ENCODE measurements at regions not wholly inside any gene's neighbourhood (a gene's known extent, or its start where the extent isn't known, plus 50 kb on each side); places are given as distances from the start of the nearest gene placed in this dataset.

DNA sequence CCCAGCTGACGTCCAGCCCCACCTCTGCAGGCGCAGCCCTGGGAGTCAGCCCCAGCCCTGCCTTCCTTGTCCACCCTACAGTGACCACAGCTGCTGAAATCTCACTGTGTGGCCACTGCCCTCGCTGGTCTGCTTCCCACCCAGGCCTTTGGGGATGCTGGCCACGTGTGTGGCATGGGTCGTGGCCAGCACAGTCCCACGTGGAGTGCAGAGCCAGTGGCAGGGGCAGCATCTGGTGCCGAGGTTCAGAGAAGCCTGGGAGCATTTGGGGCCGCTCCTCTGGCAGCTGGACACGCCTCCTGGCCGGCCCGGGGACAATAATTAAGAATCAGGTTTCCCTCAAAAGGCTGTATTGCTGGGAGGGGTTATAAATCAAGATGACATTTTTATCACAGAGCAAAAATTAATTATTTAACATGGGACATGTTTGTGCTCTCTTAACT, 92.1 kb downstream of the HMX1 start:
- Mint-ChIP-seq H3K27me3 (peaks cover 0 to 4% of the 10 kb centered on the region in 2 donors), H3K9me3 (no peaks in the 10 kb centered on the region), H3K4me3 (no peak overlapping the region), H3K27ac (no peak overlapping the region), H3K36me3 (no peaks in the 10 kb centered on the region), H3K4me1 (no peaks in the 10 kb centered on the region)
- no peak for DNase-seq
- no peak for ATAC-seq (replicated peaks)

DNA sequence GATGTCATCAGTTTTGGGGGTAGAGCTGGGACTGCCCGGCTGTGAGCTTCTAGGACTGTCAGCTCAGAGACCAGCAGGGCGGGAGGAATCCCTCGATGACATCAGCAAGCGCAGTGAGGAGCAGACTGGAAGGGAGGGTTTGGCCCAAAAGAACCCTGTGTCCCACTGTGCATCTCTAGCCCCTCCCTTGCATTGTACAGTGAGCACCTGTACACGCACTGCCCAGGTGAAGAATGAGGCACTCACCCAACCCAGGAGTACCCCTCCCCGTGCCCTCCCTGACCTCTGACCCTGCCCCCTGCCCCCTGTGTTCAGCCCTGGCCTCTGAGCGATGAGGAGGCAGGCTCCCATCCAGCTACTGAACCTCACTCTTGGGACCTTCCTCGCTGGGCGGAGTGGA, 92.9 kb downstream of the HMX1 start:
- DNase-seq (no peak), ATAC-seq (replicated peaks) (no peak)
- Mint-ChIP-seq H3K27ac (no peak overlapping the region), H3K4me1 (no peaks in the 10 kb centered on the region), H3K4me3 (no peak overlapping the region), H3K27me3 (peaks cover 0 to 4% of the 10 kb centered on the region in 2 donors), H3K36me3 (no peaks in the 10 kb centered on the region), H3K9me3 (no peaks in the 10 kb centered on the region)

GRCh38 chr4:8778291-8778690, 93.3 kb downstream of the HMX1 start:
- no peaks in the 10 kb centered on the region for H3K36me3 Mint-ChIP-seq
- DNase-seq (no peak), ATAC-seq (replicated peaks) (no peak)
- peaks cover 0 to 4% of the 10 kb centered on the region in 2 donors for H3K27me3 Mint-ChIP-seq
- H3K4me1 Mint-ChIP-seq, result no peaks in the 10 kb centered on the region
- no peaks in the 10 kb centered on the region for H3K9me3 Mint-ChIP-seq
- H3K4me3 Mint-ChIP-seq, result no peak overlapping the region
- H3K27ac Mint-ChIP-seq, result no peak overlapping the region

GRCh38 chr4:8777320-8778196, 94.1 kb downstream of the HMX1 start:
- Mint-ChIP-seq H3K27ac (no peak overlapping the region), H3K27me3 (peaks cover 0 to 4% of the 10 kb centered on the region in 2 donors), H3K4me3 (no peak overlapping the region), H3K4me1 (no peaks in the 10 kb centered on the region), H3K9me3 (no peaks in the 10 kb centered on the region), H3K36me3 (no peaks in the 10 kb centered on the region)
- DNase-seq (no peak), ATAC-seq (replicated peaks) (no peak)

- no peaks in the 10 kb centered on the region for H3K27me3 Mint-ChIP-seq
- no peak overlapping the region for H3K27ac Mint-ChIP-seq
- H3K4me3 Mint-ChIP-seq, result no peak overlapping the region
- no peaks in the 10 kb centered on the region for H3K36me3 Mint-ChIP-seq
- H3K9me3 Mint-ChIP-seq, result no peaks in the 10 kb centered on the region
- H3K4me1 Mint-ChIP-seq, result no peaks in the 10 kb centered on the region
- ATAC-seq (replicated peaks) (no peak), DNase-seq (no peak)
These were observed 95.3 kb downstream of the HMX1 start for GRCh38 chr4:8776366-8776765.

GRCh38 chr4:8775751-8776355, 95.8 kb downstream of the HMX1 start:
- no peaks in the 10 kb centered on the region for H3K27me3 Mint-ChIP-seq
- no peak for ATAC-seq (replicated peaks)
- no peak for DNase-seq
- no peaks in the 10 kb centered on the region for H3K4me1 Mint-ChIP-seq
- no peak overlapping the region for H3K4me3 Mint-ChIP-seq
- H3K27ac Mint-ChIP-seq, result no peak overlapping the region
- H3K9me3 Mint-ChIP-seq, result no peaks in the 10 kb centered on the region
- H3K36me3 Mint-ChIP-seq, result no peaks in the 10 kb centered on the region

DNA sequence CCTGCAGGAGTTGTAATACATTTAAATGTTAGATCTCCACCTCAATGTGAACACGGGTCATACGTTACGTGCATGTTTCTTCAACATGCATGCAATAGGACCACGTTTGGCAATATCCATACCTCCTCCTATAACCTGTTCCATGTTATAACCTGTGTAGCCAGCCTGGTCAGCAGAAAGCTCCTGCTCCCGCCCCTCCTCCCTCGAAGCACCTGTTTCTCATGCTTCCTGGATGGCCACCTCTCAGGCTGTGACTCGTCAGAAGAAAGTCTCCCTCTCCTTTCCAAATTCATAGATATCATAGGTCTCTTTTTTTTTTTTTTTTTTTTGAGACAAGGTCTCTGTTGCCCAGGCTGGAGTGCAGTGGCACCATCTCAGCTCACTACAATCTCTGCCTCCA, 96.5 kb downstream of the HMX1 start:
- no peaks in the 10 kb centered on the region for H3K9me3 Mint-ChIP-seq
- no peaks in the 10 kb centered on the region for H3K27me3 Mint-ChIP-seq
- no peak for DNase-seq
- H3K4me1 Mint-ChIP-seq, result no peaks in the 10 kb centered on the region
- H3K27ac Mint-ChIP-seq, result no peak overlapping the region
- no peak overlapping the region for H3K4me3 Mint-ChIP-seq
- no peak for ATAC-seq (replicated peaks)
- no peaks in the 10 kb centered on the region for H3K36me3 Mint-ChIP-seq

GRCh38 chr4:8774071-8774470, 97.6 kb downstream of the HMX1 start:
- DNase-seq (no peak), ATAC-seq (replicated peaks) (no peak)
- Mint-ChIP-seq H3K4me3 (no peak overlapping the region), H3K36me3 (no peaks in the 10 kb centered on the region), H3K4me1 (no peaks in the 10 kb centered on the region), H3K27me3 (no peaks in the 10 kb centered on the region), H3K9me3 (peaks cover under 1% of the 10 kb centered on the region in 2 donors), H3K27ac (no peak overlapping the region)

DNA sequence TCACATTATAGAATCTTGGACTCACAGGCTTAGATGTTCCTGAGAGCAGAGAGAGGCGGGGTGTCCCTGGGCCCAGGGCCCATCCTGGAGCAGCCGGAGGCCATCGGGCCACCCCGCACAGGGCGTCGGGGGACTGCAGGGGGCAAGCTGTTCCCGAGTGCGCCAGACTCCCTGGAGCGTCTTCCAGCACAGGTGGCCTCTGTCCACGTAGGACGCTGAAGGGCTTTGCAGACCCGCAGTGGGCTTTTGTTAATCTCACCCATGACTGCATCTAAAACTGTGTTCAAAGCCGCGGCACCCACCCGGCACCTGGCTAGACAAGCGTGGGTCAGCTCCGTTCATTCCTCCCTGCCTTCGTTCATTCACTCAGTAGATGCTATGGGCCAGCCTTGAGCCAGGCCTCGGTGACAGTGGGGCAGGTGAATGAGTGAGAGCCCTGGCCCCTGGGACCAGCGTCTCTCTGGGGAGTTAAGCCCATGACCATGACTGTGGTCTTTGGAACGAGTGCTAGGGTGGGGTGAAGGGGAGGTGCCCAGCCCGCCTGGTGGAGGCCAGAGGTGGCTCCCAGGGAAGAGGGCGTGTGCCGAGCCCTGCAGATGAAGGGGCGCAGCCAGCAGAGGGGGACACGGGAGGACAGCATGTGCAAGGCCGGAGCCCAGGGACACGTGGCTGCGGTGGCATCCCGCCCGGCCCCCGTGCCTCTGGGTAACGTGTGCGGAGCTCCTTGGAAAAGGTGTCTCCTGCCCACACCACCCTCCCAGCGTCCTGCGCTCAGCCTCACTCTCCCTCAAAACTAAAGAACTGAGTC, 98.3 kb downstream of the HMX1 start:
- Mint-ChIP-seq H3K36me3 (no peaks in the 10 kb centered on the region), H3K4me1 (no peaks in the 10 kb centered on the region)
- ATAC-seq (replicated peaks), result no peak

GRCh38 chr4:8772499-8773123, 99.0 kb downstream of the HMX1 start:
- Mint-ChIP-seq H3K27me3 (no peaks in the 10 kb centered on the region), H3K36me3 (no peaks in the 10 kb centered on the region), H3K4me3 (no peak overlapping the region), H3K9me3 (peaks cover 2 to 4% of the 10 kb centered on the region in 2 donors), H3K27ac (no peak overlapping the region), H3K4me1 (no peaks in the 10 kb centered on the region)
- ATAC-seq (replicated peaks), result no peak
- no peak for DNase-seq

More for the DNA sequence above, 98.3 kb downstream of the HMX1 start:
- Mint-ChIP-seq H3K9me3 (peaks cover 2 to 4% of the 10 kb centered on the region in 2 donors), H3K4me3 (no peak overlapping the region), H3K27ac (no peak overlapping the region), H3K27me3 (no peaks in the 10 kb centered on the region)
- DNase-seq, result no peak

DNA sequence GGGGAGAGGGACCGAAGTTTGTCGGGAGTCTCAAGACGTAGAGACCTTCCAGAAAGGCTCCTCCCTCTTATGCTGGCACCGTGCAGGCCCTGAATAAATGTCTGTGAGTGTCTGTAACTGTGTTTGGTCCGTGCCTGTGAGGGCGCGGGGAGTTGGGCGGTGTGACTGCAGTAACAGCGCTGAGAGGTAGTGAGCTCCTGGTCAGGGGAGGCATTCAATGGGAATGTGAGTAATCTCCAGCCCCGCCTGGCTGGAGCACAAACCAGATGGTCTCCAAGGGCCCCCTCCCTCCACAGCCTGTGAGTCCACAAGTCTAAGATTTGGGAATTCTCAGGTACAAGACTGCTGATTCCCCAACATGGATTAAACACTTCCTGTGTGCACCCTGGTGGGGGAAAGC, 100.0 kb downstream of the HMX1 start:
- H3K4me3 Mint-ChIP-seq, result no peak overlapping the region
- H3K9me3 Mint-ChIP-seq, result peaks cover 2 to 4% of the 10 kb centered on the region in 2 donors
- no peaks in the 10 kb centered on the region for H3K27me3 Mint-ChIP-seq
- no peak for DNase-seq
- H3K27ac Mint-ChIP-seq, result no peak overlapping the region
- H3K36me3 Mint-ChIP-seq, result no peaks in the 10 kb centered on the region
- no peaks in the 10 kb centered on the region for H3K4me1 Mint-ChIP-seq
- ATAC-seq (replicated peaks), result no peak

- Mint-ChIP-seq H3K9me3 (peaks cover 2 to 4% of the 10 kb centered on the region in 2 donors), H3K27ac (no peak overlapping the region), H3K27me3 (no peaks in the 10 kb centered on the region), H3K4me3 (no peak overlapping the region), H3K4me1 (no peaks in the 10 kb centered on the region), H3K36me3 (no peaks in the 10 kb centered on the region)
- DNase-seq, result no peak
- no peak for ATAC-seq (replicated peaks)
These were observed 100.4 kb downstream of the HMX1 start for GRCh38 chr4:8771258-8771590.

DNA sequence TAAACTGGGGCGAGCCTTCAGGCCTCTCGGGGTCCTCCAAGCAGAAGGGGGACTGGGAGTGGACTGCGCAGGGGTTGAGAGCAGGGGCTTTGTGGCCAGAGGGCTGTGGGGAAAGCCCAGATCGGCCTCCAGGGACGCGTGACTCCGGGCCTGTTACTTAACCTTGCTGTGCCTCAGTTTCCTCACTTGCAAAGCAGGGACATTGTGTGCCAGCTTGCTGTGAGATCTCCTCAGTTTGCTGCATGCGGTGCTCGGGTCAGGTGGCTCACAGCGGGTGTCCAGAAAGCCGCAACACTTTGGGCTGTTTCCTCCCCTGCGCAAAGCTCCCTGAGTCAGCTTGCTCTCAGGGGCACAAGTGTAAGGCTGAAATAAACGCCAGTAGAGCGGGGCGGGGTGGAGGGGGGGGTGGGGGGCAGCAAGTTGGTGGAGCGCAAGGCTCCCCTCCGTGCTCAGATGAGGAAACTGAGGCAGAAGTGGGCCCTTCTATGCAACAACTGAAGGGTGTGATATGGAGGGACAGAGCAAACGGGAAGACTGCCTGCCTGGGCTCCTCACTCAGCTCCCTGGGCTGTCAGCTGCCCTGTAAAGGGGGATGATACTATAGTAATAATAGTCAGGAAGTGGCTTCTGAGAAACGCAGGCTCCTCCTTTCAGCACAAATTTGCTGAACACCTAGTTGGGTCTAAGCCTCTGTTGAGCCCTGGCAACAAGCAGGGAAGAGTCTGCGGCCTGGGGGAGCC, 101.0 kb downstream of the HMX1 start:
- Mint-ChIP-seq H3K4me3 (no peak overlapping the region), H3K27me3 (no peaks in the 10 kb centered on the region), H3K4me1 (no peaks in the 10 kb centered on the region), H3K9me3 (peaks cover 2 to 4% of the 10 kb centered on the region in 2 donors), H3K36me3 (no peaks in the 10 kb centered on the region), H3K27ac (no peak overlapping the region)
- DNase-seq, result no peak
- ATAC-seq (replicated peaks), result no peak
